C4-2B (cell line): ENCODE measurements at regions not wholly inside any gene's neighbourhood (a gene's known extent, or its start where the extent isn't known, plus 50 kb on each side); places are given as distances from the start of the nearest gene placed in this dataset.

Experiments
- CTCF ChIP-seq: fragments of 450-650 bp; conservative IDR thresholded peaks from 2 replicates; pipeline ENCODE4 v1.5.1; 2017; ENCODE audit warnings: mild to moderate bottlenecking
- ZFX ChIP-seq: fragments of 450-650 bp; IDR thresholded peaks from 2 replicates; pipeline ENCODE4 v1.6.1; 2017

- TF ChIP-seq CTCF (no peak), ZFX (no peak)
These were observed 131.1 kb downstream of the JRKL start for GRCh38 chr11:96520939-96521338.
